ENCODE measurements at regions not wholly inside any gene's neighbourhood (a gene's known extent, or its start where the extent isn't known, plus 50 kb on each side); places are given as distances from the start of the nearest gene placed in this dataset.

GRCh38 chr1:5067246-5067645 is 412.8 kb downstream of the AJAP1 start:
- Histone ChIP-seq H3K27ac (ENCODE audit: low read depth in 1 of 2, low read length in 2 of 2) (no peak overlapping the region), H3K9me3 (replicated peaks in 1 of 2; ENCODE audit: control insufficient read depth in 1 of 2, insufficient read depth in 1 of 2, low read length in 2 of 2) (peaks cover 0 to 4% of the 10 kb centered on the region in 2 donors), H3K4me2 (replicated peaks; ENCODE audit: extremely low read depth, low read length, poor library complexity, severe bottlenecking) (no peak overlapping the region), H3K4me1 (ENCODE audit: control insufficient read depth in 1 of 2, insufficient read depth in 2 of 2, low read length in 2 of 2) (no peaks in the 10 kb centered on the region), H3K27me3 (ENCODE audit: control insufficient read depth in 2 of 2, insufficient read depth in 2 of 2, low read length in 2 of 2) (no peaks in the 10 kb centered on the region), H3K79me2 (ENCODE audit: insufficient read depth, low read length) (no peaks in the 10 kb centered on the region), H3K4me3 (replicated peaks in 1 of 3; ENCODE audit: low read depth in 2 of 3, low read length in 3 of 3) (no peak overlapping the region), H3K9ac (ENCODE audit: insufficient read depth, low read length, poor library complexity, severe bottlenecking) (no peak overlapping the region), H4K20me1 (ENCODE audit: insufficient read depth, low read length) (no peaks in the 10 kb centered on the region), H3K36me3 (replicated peaks in 1 of 2; ENCODE audit: control insufficient read depth in 1 of 2, insufficient read depth in 2 of 2, low read length in 2 of 2) (no peaks in the 10 kb centered on the region), H2AFZ (ENCODE audit: insufficient read depth, low read depth, low read length, poor library complexity, severe bottlenecking) (no peak overlapping the region)
- no peaks in the 10 kb centered on the region for H3K4me1 Mint-ChIP-seq
- no peaks in the 10 kb centered on the region for H3K27me3 Mint-ChIP-seq (ENCODE audit: low read depth in 3 of 3)
- intact Hi-C loops (cut with micrococcal nuclease): no loop called here
- H3K9me3 Mint-ChIP-seq: peaks cover 0 to 5% (median 2%) of the 10 kb centered on the region in 7 donors
- H3K27ac Mint-ChIP-seq: no peak overlapping the region
- TF ChIP-seq, protein P1, sequence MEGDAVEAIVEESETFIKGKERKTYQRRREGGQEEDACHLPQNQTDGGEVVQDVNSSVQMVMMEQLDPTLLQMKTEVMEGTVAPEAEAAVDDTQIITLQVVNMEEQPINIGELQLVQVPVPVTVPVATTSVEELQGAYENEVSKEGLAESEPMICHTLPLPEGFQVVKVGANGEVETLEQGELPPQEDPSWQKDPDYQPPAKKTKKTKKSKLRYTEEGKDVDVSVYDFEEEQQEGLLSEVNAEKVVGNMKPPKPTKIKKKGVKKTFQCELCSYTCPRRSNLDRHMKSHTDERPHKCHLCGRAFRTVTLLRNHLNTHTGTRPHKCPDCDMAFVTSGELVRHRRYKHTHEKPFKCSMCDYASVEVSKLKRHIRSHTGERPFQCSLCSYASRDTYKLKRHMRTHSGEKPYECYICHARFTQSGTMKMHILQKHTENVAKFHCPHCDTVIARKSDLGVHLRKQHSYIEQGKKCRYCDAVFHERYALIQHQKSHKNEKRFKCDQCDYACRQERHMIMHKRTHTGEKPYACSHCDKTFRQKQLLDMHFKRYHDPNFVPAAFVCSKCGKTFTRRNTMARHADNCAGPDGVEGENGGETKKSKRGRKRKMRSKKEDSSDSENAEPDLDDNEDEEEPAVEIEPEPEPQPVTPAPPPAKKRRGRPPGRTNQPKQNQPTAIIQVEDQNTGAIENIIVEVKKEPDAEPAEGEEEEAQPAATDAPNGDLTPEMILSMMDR (IDR thresholded peaks at IDR 0.05): no peak
- DNase-seq: no peak
- no peaks in the 10 kb centered on the region for H3K36me3 Mint-ChIP-seq
- WGBS (ENCODE audit: insufficient coverage): 50% methylated on average over 1 of the region's 1 CpG
- H3K4me3 Mint-ChIP-seq: no peak overlapping the region

GRCh38 chr1:5053744-5054143 is 399.3 kb downstream of the AJAP1 start:
- Histone ChIP-seq H3K4me1 (ENCODE audit: control insufficient read depth in 1 of 2, insufficient read depth in 2 of 2, low read length in 2 of 2) (no peaks in the 10 kb centered on the region), H3K79me2 (ENCODE audit: insufficient read depth, low read length) (no peaks in the 10 kb centered on the region), H3K27me3 (ENCODE audit: control insufficient read depth in 2 of 2, insufficient read depth in 2 of 2, low read length in 2 of 2) (no peaks in the 10 kb centered on the region), H3K27ac (ENCODE audit: low read depth in 1 of 2, low read length in 2 of 2) (no peak overlapping the region), H3K9ac (ENCODE audit: insufficient read depth, low read length, poor library complexity, severe bottlenecking) (no peak overlapping the region), H2AFZ (ENCODE audit: insufficient read depth, low read depth, low read length, poor library complexity, severe bottlenecking) (no peak overlapping the region), H4K20me1 (ENCODE audit: insufficient read depth, low read length) (no peaks in the 10 kb centered on the region), H3K4me2 (replicated peaks; ENCODE audit: extremely low read depth, low read length, poor library complexity, severe bottlenecking) (no peak overlapping the region), H3K36me3 (replicated peaks in 1 of 2; ENCODE audit: control insufficient read depth in 1 of 2, insufficient read depth in 2 of 2, low read length in 2 of 2) (no peaks in the 10 kb centered on the region), H3K4me3 (replicated peaks in 1 of 3; ENCODE audit: low read depth in 2 of 3, low read length in 3 of 3) (no peak overlapping the region), H3K9me3 (replicated peaks in 1 of 2; ENCODE audit: control insufficient read depth in 1 of 2, insufficient read depth in 1 of 2, low read length in 2 of 2) (peaks cover 0 to 5% of the 10 kb centered on the region in 2 donors)
- Mint-ChIP-seq H3K36me3 (no peaks in the 10 kb centered on the region), H3K27ac (no peak overlapping the region), H3K27me3 (ENCODE audit: low read depth in 3 of 3) (no peaks in the 10 kb centered on the region), H3K9me3 (peaks cover 0 to 8% (median 6%) of the 10 kb centered on the region in 7 donors), H3K4me1 (no peaks in the 10 kb centered on the region), H3K4me3 (no peak overlapping the region)
- TF ChIP-seq, protein P1 (IDR thresholded peaks at IDR 0.05): no peak
- intact Hi-C loops (cut with micrococcal nuclease): no loop called here
- WGBS (ENCODE audit: insufficient coverage): 31% methylated on average over 2 of the region's 3 CpGs
- DNase-seq: no peak
